ENCODE measurements at regions not wholly inside any gene's neighbourhood (a gene's known extent, or its start where the extent isn't known, plus 50 kb on each side); places are given as distances from the start of the nearest gene placed in this dataset.

DNA sequence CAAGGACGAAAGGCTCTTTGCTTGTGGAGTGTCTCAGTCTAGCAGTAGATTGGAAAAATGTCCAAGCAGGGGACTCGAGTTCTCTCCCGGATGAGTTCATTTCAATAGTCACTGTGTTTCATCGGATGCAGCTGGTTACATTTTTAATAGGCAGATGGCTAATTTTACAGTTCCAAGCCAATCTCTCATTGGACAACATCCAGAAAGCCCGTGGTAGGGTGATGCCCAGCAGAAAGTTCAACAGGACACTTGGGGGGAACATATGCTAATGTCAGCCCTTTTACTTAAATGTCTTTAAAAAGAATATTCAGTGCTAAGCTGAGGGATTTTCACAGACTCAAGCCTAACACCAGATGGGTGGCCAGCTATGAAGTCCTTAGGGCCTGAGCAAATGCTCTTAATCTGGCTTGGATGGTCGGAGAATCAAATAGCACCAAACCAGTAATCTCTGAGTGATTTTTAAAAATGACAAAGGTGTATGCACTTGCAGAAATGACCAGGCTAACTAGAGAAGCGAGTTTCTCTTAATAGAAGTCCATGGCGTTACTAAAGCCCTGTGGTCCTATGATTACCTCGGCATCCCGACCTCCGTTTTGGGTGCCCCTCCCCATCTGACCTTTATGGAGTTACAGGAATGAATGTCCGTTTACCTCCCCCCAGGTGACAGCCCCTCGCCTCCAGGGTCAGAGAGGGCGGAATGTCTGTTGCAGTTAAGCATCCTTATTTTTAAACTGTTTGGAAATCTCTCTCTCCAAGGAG, 289.2 kb upstream of the SALL1 start:
- TF ChIP-seq, protein P1, sequence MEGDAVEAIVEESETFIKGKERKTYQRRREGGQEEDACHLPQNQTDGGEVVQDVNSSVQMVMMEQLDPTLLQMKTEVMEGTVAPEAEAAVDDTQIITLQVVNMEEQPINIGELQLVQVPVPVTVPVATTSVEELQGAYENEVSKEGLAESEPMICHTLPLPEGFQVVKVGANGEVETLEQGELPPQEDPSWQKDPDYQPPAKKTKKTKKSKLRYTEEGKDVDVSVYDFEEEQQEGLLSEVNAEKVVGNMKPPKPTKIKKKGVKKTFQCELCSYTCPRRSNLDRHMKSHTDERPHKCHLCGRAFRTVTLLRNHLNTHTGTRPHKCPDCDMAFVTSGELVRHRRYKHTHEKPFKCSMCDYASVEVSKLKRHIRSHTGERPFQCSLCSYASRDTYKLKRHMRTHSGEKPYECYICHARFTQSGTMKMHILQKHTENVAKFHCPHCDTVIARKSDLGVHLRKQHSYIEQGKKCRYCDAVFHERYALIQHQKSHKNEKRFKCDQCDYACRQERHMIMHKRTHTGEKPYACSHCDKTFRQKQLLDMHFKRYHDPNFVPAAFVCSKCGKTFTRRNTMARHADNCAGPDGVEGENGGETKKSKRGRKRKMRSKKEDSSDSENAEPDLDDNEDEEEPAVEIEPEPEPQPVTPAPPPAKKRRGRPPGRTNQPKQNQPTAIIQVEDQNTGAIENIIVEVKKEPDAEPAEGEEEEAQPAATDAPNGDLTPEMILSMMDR (conservative IDR thresholded peaks at IDR 0.05), result no peak
- TF ChIP-seq EZH2 (IDR thresholded peaks at IDR 0.05; ENCODE audit: low read depth), result no peak
